Stimulated activated CD4-positive, alpha-beta T cell treated with anti-CD3 and anti-CD28 coated beads, Interleukin-2, amount 100 ng/mL, for 48 hours (primary cell): ENCODE measurements at regions not wholly inside any gene's neighbourhood (a gene's known extent, or its start where the extent isn't known, plus 50 kb on each side); places are given as distances from the start of the nearest gene placed in this dataset.
"Not testable (repeated sequence)": the region's sequence is repeated elsewhere in the genome, so short reads cannot be mapped to it uniquely, and the experiment has no call there.

Source experiments
- DNase-seq, 2 donors: peaks; one replicate each; pipeline ENCODE4 v3.0.0-alpha.2; 2020

DNA sequence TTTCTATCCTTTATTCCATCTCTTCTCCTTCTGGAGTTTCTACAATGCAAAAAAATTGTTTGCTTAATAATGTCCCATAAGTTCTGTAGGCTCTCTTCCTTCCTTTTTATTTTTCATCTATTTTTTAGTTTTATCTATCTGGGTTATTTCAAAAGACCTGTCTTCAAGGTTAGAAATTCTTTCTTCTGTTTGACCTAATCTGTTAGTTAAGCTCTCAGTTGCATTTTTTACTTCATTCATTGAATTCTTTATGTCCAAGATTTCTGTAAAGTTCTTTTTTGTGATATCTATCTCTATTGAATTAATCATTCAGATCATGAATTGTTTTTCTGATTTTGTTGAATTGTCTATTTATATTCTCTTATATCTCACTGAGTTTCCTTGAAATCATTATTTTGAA is 145.9 kb upstream of the TLE4 start:
- DNase-seq, result no peak

DNA sequence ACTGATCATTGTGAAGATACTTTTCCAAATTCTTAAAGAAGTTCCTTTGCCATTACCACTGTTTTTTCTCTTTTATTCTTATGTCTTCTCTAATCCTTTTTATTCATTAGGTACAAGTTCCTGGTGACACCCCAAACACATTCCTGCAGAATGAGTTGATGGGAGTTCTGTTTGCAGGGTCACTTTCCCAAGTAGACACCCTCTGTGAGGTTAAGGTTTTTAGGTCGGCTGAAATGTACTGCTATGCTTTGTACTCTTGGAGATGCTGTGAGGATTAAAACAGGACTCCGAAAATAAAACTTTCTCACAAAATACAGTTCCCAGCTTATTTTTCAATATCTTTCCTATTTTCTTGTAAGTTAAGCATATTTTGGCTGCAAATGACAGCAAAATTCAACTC is 143.3 kb upstream of the TLE4 start:
- DNase-seq, result no peak

DNA sequence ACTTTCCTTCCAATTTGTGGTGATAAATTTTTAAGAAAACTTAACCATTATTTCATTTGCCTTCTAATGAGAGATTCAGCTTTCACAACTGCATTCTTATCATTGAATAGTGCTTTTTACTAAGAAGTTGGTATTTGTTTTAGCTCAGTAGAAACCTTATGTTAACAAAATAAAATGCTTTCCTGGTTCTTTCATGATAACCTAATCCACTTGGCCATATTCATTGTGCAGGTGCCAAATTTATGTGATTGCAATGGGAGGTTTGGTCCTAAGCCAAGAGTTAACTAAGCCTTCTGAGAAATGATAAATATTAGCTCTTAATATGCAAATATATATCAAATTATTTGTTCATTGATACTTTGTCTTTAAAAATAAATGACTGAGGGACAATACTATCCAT is 141.1 kb upstream of the TLE4 start:
- no peak for DNase-seq

DNA sequence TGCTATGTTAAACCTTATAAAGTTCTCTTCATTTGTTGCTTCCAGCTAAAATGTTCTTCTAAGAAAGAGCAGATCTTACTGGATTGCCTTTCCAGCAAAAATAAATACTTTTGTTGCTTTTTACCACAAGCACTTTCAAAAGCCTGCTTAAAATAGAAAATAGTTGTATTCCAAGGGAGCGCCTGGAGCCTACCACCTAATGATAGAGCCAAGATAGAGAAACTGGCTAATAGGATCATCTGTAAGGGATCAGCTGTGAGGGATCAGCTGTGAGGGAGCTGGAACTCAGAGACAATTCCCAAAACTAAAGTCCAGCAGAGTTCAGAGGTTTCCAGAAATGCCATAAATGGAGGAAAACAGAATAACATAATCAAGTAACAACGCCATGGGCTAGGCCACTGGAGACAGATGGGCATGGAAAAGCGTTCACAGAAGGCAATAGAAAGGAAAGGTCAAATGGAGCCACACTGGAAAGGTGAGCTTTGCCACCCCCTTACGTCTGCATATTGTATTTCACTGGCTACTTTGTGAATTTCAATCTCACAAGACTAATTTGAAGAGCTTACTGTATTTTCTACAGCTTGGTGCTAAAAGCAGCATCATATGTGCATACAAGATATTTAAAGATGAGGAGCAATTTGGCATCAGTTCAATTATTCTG is 140.6 kb upstream of the TLE4 start:
- no peak for DNase-seq

DNA sequence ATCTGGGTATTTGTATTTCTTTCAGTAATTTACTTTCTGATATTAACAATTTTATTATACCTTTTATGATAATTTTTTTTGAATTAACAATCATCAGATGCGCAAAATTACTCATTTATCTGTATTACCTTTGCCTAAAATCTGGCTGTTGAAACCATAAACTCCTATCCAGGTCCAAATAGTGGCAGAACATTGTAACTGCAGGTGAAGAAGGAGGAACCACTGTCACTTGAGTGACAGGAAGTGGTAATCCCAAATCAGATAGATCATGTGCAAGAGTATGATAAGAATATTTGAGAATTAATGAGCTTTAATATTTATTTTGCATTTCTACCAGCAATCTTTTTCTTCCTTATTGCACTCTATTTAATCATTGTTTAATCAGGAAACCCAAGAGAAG is 139.3 kb upstream of the TLE4 start:
- DNase-seq, result no peak

DNA sequence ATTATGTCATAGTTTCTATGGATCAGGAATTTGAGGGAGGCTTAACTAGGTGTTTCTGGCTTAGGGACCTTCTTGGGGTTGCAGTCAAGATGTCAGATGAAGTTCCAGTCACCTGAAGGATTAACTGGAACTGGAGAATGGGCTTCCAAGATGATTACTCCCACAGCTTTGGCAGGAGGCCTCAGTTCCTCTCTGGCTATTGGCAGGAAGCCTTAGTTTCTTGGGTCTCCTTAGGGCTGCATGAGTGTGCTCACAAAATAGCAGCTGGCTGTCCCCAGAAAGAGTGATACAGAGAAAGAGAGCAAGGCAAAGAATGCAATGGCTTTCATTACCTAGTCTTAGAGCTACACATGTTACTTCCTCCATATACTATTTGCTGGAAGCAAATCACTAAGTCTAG is 138.1 kb upstream of the TLE4 start:
- DNase-seq, result no peak

DNA sequence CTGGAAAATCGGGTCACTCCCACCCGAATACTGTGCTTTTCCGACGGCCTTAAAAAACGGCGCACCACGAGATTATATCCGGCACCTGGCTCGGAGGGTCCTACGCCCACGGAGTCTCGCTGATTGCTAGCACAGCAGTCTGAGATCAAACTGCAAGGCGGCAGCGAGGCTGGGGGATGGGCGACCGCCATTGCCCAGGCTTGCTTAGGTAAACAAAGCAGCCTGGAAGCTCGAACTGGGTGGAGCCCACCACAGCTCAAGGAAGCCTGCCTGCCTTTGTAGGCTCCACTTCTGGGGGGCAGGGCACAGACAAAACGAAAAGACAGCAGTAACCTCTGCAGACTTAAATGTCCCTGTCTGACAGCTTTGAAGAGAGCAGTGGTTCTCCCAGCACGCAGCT is 132.5 kb upstream of the TLE4 start:
- not testable (repeated sequence) for DNase-seq

DNA sequence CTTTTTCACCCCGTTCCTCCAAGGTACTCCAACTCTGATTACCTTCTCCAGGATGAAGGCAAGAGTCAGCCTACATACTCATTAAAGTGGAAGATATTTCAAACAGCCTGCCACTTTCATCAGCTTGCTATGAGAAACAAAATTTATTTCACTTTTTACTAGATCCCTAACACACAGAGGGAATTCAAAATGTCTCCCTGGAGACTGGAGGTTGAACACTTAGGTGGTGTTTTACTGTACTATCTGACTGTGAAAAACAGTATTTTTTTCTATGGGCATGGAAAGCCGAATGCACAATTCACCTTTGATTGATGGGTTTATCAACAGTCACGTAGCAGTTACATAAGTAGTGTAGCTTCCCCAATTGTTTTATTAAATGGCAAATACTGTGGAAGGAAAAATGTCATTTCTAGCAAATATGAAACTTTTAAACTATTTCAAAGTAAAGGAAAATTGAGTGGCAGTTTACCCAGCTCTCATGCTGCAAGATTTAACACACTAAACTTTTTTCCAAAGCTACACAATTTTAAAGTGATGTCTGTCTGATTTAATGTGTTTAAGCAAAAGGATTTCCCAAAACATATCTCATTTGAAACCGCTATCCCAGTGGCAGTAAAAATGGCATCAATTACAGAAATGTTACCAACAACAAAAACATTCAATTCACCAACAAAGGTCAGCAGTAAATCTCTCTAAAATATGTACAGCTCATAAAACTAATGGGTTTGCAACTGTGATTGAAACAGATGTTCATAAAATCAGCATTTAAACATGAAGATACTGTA is 125.0 kb upstream of the TLE4 start:
- DNase-seq, result no peak

DNA sequence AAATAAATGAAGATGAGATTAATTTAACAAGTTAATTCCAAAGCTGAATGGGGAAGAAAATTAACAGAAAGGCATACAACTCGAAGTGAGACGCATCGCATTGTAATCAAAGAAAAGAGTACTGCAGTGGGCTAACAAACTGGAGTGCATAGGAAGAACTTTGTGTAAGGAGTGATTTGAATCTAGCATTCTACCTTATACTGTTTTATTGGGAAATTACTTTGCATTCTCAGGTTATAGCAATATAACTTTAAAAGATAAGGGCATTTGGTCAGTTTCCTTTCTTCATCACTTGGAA is 124.5 kb upstream of the TLE4 start:
- DNase-seq, result no peak

DNA sequence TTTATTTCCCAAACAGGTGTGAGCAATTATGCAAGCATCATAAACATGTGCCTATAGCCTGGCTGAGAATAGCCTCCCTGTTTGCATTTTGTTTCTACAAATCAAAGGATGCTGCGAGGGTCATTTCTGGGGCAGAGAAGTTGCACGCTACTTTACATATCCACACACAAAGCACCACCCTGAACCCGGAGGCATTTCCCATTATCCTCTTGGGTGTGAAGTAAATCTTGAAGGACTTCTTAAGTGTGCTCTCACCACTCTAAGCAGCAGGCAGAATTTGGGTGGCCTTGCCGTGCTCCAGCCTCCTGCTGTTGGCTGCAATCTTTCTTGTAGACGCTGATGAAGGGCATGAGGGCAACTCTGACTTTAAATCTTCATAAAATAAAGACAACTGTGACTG is 124.0 kb upstream of the TLE4 start:
- DNase-seq, result no peak

DNA sequence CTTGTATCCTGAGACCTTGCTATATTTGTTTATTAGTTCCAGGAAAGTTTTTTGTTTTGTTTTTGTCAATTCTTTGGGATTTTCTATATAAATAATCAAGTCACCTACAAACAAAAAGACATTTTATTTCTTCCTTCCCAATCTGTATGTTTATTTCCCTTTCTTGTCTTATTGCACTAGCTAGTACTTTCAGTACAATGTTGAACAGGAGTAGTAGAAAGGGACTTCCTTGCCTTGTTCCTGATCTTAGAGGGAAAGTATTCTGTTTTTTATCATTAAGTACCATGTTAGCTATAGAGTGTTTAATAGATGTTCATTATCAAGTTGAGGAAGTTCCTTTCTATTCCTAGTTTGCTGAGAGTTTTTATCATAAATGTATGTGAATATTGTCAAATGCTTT is 119.5 kb upstream of the TLE4 start:
- DNase-seq, result no peak

DNA sequence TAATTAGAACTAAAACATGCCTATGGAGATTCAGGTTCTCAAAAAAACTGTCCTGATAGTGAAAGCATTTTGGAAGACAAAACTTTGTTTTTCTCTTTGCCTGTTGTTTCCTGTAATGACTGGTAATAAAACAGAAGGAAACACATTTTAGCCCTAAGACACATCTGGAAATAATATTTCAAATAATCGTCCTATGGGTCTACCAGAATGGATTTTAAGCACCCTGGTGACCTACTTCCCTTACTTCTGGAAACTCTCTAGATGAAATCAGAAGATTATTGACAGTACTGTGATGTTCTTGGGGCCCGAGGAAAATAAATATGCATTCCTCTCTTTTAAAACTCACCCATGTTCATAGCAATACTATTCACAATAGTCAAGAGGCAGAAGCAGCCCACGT is 110.1 kb upstream of the TLE4 start:
- no peak for DNase-seq

DNA sequence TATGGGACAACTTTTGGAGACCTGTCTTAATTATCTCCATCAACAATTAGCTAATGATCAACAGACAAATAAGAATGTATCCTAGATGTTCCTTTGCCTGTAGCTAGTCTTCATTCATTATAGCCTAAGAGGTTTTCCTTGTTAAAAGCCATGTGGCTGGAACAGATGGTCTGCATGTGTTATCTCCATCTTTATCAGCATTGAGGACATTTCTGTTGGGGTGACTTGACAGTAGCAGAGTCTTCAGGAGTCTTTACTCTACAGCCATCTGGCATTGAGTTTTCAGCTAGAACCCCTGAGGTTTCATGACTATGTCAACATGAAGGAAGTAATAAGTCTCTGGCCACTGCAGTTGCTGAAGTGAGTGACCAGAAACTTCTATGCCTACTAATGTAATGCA is 106.6 kb upstream of the TLE4 start:
- DNase-seq, result no peak

DNA sequence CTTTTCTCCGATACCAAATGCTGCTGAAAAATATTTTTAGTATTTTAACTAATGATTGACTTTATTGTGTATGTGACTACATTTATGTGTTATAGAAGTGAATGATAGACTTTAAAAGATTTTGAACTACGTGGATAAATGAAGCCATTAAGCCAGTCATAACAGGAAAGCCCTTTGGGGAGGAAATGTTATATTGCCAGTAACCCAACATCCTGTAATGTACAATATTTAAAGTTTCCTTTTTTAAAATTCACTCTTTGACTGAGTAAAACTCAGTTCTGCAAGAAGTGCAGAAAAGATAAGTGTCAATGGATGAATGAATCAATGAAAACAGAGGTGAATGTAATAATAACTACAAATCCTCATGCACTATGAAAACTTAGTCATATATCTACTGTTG is 102.6 kb upstream of the TLE4 start:
- DNase-seq, result no peak

DNA sequence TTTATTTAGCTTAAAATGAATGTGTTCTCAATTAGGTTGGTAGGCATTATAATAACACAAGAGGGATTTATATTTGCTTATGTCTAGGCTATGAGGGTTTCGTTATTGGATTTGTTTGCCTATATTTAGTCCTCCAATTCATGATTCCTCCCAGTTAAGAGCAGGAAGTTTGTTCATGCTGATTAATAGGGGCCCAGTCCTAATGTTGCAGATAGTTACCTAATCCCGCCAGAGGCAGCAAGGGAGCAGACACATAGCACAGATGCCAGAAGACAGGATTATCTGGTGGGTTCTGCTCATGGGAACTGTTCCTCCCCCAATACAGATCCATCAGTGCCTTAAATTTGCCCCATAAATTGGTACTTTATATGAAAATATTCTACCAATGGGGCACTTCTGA is 100.8 kb upstream of the TLE4 start:
- no peak for DNase-seq

DNA sequence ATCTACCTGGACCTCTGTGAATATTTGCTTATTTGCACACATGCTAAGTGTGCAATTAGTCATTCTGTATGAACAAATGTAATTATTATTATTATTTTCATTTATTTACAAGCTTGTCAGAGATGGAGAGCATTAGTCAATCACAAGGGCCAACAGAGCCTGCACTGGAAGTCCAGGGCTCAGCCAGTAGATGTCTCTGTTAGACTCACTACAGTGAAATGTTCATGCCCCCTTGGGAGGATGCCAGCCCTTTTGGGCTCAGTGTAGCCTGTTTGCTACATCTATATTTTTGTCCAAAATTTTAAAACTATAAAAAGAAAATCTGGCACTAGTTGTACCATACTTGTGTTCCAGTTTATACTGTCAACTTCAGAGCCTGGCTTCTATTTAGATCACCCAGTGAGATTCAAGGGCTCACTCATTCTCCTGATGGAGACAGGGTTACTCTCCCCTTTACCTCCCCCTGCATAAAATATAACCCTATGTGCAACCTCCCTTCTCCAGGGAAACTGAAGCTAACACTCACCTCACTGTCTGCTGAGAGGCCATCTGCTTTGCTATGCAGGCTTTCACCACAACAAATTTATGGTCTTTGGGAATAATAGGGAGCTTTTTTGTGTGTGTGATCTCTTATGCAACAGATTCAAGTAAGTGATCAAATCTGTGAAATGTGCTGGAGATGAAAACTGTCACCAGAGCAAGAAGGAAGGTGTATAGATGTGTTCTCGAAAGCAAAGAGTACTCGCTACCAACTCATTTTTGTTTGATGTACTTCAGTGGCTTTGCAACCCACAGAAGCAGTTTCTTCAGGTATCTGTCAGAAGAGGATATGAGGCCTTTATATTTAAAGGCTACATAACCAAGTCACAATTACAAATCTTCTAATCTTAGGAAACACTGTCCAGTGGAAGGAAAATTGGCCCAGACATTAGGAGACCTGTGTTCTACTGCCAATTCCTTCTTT is 99.9 kb upstream of the TLE4 start:
- no peak for DNase-seq

DNA sequence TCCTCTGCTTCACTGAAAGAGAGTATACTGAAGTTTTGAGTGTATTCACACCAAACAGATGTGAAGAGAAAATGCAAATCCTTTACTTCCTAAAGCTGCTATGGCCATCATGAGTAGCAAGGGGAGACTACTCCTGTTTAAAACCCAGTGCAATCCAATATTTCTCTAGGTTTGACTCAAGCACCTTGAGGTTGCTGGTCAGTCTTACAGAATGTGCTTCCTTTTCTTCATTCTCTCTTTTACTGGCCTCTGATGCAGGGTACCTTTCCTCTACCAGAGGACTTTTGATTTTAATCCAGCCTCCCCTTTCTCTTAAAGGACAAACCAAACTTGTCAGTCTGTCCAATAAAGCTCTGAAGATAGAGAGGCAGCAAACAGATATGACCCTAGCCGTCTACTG is 98.1 kb upstream of the TLE4 start:
- DNase-seq, result no peak

DNA sequence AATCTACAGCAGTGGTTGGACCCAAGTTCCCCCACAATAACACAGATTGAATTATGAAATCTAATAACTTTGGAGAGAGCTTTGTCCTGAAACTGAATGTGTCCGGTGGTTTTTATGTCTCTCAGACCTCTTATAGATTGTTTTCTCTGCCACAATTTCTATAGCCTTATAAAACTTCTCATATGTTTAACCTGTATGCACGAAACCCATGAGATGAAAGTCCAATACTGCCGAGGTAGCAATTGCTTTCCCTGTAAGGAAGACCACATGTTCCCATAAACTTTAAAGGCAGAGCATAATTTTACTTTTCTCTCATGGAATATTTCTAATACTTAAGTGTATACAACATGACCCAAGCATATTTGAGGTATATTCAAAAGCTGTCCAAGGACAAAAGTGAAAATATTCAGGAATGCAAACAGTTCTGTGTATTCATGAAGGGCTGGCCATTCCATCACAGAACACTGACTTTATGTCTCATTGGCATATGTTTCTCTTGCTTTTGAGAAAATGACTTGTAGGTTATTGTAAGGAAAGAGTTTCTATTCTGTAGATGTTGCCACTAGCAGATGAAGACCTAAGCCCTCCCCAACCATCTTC is 94.4 kb upstream of the TLE4 start:
- DNase-seq, result no peak

DNA sequence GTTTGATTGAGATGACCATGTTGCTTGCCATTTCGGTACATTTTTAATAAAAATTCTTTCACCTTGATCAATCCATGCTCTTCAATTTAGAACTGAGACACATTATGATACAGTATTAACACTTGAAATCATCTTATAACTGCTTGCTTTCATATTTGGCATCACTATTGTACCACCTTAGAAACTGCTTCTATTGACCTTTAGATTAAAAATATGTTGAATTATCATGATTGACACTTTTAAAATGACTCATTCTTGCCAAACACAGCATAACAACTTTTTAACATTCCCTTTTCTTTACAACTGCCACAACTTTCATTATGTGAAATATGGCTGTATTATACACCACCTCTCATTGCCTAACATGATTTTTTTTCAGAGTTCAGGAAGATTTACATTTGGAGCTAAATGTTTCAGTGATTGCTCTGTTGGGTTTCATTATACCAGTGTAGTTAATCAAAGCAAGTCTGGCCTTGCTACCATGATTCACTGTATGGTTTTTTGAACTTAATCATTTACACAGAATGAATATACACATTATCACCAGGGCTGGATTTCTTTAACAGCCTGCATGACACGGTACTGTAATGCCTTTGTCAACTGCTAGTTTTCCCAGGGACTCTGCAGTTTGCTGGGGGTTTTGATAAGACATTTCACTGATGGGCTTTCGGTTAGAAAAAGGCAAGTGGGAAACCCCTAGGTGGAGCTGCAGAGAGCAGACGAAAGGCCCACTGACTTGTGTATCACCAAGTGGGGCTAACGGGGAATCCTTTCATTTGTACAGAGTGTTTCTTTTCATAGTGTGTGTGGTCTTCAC is 93.6 kb upstream of the TLE4 start:
- DNase-seq, result peak in 1 of 2 donors; percentile 2

DNA sequence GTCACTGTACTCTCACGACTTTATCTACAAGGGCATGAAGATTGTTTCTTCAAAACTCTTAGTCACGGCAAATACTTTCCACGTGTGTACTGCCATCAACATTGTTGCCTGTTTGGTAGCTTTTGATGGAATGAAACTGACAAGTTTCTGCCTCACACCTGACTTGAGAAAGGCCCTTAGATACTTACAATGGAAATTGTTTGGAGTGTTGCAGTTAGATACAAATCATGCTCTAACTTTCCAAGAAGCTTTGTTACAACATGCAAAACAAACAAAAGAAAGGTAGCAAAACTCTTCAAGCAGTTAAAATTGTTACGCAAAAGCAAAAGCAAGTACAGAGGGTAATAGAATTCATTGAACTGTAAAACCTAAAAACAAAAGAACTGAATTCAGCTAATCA is 91.1 kb upstream of the TLE4 start:
- DNase-seq, result no peak

DNA sequence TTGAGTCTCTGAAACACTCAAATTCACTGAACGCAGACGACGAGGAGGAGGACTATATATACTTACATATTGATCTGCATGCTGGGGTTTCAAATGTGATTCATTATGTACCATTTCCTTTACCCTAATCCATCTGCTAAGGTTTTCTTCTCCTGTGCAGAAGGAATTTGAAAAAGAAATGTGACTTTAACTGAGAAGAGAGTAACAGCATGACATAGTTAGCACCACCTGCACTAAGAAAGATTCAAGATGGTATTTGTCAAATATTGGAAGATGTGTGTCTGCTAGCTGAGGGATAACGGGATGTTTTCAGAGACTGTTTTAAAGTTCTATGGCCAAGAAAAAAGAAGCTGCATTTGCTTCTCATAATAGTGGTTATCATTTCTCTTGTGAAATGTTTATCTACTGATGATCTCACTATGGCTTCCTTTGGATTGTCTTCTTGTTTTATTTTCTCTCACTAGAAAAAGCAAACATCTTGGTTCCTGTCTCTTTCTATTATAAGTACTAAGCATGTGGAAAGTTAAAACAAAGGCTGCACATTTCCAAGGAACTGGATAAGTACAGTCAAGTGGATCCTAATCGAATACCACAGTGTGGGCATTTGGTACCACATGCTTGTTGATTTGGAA is 89.8 kb upstream of the TLE4 start:
- no peak for DNase-seq

DNA sequence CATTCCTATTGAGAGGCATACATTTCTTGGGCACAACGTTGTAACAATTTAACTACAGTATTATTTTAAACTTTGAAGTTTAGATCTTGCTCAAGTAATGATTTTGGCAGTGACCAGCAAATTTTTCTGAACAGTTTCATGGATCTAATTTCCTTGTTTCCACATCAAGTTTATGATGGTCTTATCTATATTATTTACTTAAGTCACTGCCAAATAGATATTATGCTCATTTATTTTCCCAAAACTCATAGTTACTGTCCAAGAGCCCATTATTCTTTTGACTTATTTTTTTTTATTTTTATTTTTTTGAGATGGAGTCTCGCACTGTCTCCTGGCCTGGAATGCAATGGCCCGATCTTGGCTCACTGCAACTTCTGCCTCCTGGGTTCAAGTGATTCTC is 86.5 kb upstream of the TLE4 start:
- DNase-seq, result no peak
